ENCODE measurements at regions not wholly inside any gene's neighbourhood (a gene's known extent, or its start where the extent isn't known, plus 50 kb on each side); places are given as distances from the start of the nearest gene placed in this dataset.

- TF ChIP-seq CTCF (conservative IDR thresholded peaks at IDR 0.05; ENCODE audit: low read depth, low read length) (no peak), EZH2 (IDR thresholded peaks at IDR 0.05; ENCODE audit: borderline replicate concordance, low read depth, low read length, poor library complexity, severe bottlenecking) (no peak)
Observed at GRCh38 chr2:128775217-128775913, 456.7 kb upstream of the HS6ST1 start.

All from A673 (cell line).